MCF 10A (cell line): ENCODE measurements at regions not wholly inside any gene's neighbourhood (a gene's known extent, or its start where the extent isn't known, plus 50 kb on each side); places are given as distances from the start of the nearest gene placed in this dataset.

Experiments used
- BruUV-seq: library from RNA; stranded (reverse); fragments of 400-500 nt; replicated peaks from 2 replicates; lab custom pipeline; 2021; lab: Mats Ljungman, UMichigan
- CTCF ChIA-PET: fragments of 300-600 bp; sonication (Branson Sonifier 250); formaldehyde crosslinking; extraction: SDS; loops from one replicate; lab custom pipeline; 2021; ENCODE audit warnings: antibody characterized with exemption, inconsistent platforms; lab: Yijun Ruan, JAX
- POLR2A ChIA-PET: fragments of 300-600, 350-650 bp; sonication (Branson Sonifier 250); formaldehyde crosslinking; extraction: SDS; loops from one replicate; lab custom pipeline; 2020; ENCODE audit warnings: antibody characterized with exemption, inconsistent platforms; lab: Yijun Ruan, JAX
- DNase-seq: peaks from one replicate; pipeline ENCODE4 v3.0.0-alpha.2; 2018; ENCODE audit not compliant: unreplicated experiment
- H3K27ac Mint-ChIP-seq: one replicate; pipeline ENCODE4 v1.8.0; 2022; ENCODE audit warnings: mild to moderate bottlenecking, low read depth, mixed read lengths; ENCODE audit not compliant: unreplicated experiment
- H3K27me3 Mint-ChIP-seq: one replicate; pipeline ENCODE4 v1.8.0; 2022; ENCODE audit warnings: mixed read lengths; ENCODE audit not compliant: insufficient read depth, unreplicated experiment
- H3K36me3 Mint-ChIP-seq: one replicate; pipeline ENCODE4 v1.8.0; 2022; ENCODE audit warnings: mild to moderate bottlenecking, moderate library complexity, mixed read lengths; ENCODE audit not compliant: insufficient read depth, unreplicated experiment
- H3K4me1 Mint-ChIP-seq: one replicate; pipeline ENCODE4 v1.8.0; 2022; ENCODE audit warnings: mixed read lengths; ENCODE audit not compliant: insufficient read depth, unreplicated experiment
- H3K4me3 Mint-ChIP-seq: one replicate; pipeline ENCODE4 v1.8.0; 2022; ENCODE audit warnings: mild to moderate bottlenecking, moderate library complexity, mixed read lengths; ENCODE audit not compliant: unreplicated experiment
- H3K9me3 Mint-ChIP-seq: one replicate; pipeline ENCODE4 v1.8.0; 2022; ENCODE audit warnings: mixed read lengths; ENCODE audit not compliant: unreplicated experiment
- CTCF ChIP-seq: fragments of 200-600 bp; IDR thresholded peaks from one replicate; pipeline ENCODE4 v1.8.0; 2022; ENCODE audit warnings: antibody characterized with exemption, mild to moderate bottlenecking; ENCODE audit not compliant: unreplicated experiment
- intact Hi-C: fragments of 100-400 bp; cut with micrococcal nuclease; formaldehyde crosslinking; loops from 2 replicates; pipeline ENCODE4 v1.14.1; 2022

DNA sequence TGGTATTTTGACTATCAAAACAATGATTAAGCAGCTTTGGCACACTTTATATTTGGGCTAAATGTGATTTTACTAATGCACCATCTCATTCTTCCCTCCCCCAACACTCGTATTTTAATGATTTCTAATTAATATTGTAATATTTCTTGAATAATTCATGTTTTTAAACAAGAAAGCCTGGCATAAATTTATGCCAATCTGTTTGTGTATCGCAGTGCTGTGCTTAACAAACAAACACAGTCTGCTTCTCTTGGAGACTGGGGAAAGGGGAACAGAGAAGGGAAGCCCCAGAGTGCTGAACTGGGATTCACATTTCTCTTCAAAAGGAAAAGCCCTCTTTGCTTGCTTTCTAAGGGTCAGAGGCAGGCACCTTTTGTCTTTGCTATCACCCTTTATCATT, 496.9 kb upstream of the STXBP6 start:
- no TSS peak for BruUV-seq
- CTCF ChIA-PET = interaction anchor here (1.5 kb wide), 1 partner anchor 9 kb away, joined by 9 read pairs; no protein-coding TSS in a partner anchor
- Mint-ChIP-seq H3K27me3 (no peaks in the 10 kb centered on the region), H3K4me3 (no peak overlapping the region), H3K27ac (no peak overlapping the region), H3K4me1 (no peaks in the 10 kb centered on the region), H3K36me3 (no peaks in the 10 kb centered on the region), H3K9me3 (peaks cover 27% of the 10 kb centered on the region)
- no peak for TF ChIP-seq CTCF
- intact Hi-C loops = no loop called here
- POLR2A ChIA-PET = no interaction called here
- DNase-seq = no peak

DNA sequence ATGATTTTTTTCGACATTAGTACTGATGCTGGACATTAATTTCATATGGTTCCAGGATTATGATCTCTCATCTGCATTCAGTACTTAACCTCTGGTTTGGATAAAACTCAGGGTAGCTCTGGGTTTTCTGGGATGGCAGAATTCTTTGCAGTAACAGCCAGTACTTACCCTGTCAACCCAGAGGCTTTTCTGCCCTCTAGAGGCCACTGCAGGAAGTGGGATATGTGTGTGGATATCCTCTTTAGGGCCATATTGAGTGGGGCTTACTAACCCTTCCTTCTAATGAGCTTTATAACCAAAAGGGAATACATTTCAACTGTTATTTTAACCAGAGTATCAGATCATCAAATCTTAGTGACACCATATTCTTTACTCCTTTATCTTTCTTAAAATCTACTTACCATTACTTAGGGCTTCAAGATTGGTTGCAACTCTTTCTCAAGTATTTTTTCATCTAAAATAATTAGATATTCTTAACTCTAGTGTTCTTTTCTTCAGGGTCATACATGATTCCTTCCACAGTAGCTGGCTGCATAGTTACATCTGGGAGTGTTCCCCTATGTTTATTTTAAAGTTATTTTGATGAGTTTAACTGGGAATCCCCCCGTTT, 488.0 kb upstream of the STXBP6 start:
- H3K27ac Mint-ChIP-seq = no peak overlapping the region
- no peaks in the 10 kb centered on the region for H3K4me1 Mint-ChIP-seq
- DNase-seq = no peak
- intact Hi-C loops = no loop called here
- no TSS peak for BruUV-seq
- CTCF ChIA-PET = interaction anchor here (0.6 to 3.5 kb wide), 26 partner anchors 8 to 522 kb away, joined by 3 to 47 read pairs (median 4); no protein-coding TSS in a partner anchor
- no peak overlapping the region for H3K4me3 Mint-ChIP-seq
- no peaks in the 10 kb centered on the region for H3K36me3 Mint-ChIP-seq
- TF ChIP-seq CTCF = no peak
- no peaks in the 10 kb centered on the region for H3K27me3 Mint-ChIP-seq
- peaks cover 46% of the 10 kb centered on the region for H3K9me3 Mint-ChIP-seq
- POLR2A ChIA-PET = interaction anchor here (1.0 kb wide), 1 partner anchor 106 kb away, joined by 4 read pairs; no protein-coding TSS in a partner anchor

DNA sequence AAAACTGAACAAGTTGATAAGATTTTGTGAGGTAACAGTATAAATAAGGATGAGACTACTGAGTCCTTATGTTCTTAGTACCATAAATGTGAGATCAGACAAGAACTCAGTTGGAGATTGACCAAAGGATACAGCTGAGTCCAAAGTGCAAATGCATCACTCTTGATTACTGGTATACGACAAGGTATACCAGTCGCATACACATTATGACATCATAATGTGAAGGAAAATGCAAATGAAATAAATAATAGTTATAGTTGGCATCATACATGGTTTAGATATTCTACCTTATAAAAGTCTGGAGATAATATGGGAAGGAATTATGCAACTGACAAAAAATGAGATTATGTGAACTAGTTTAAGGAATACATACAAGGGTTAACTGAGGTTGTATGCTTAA, 476.3 kb upstream of the STXBP6 start:
- intact Hi-C loops = no loop called here
- ChIA-PET CTCF (interaction anchor here (2.5 kb wide), 1 partner anchor 12 kb away, joined by 14 read pairs; no protein-coding TSS in a partner anchor), POLR2A (no interaction called here)
- no peaks in the 10 kb centered on the region for H3K4me1 Mint-ChIP-seq
- no peak for DNase-seq
- no peaks in the 10 kb centered on the region for H3K36me3 Mint-ChIP-seq
- no peak for TF ChIP-seq CTCF
- H3K9me3 Mint-ChIP-seq = peaks cover 25% of the 10 kb centered on the region
- no peak overlapping the region for H3K27ac Mint-ChIP-seq
- no TSS peak for BruUV-seq
- H3K4me3 Mint-ChIP-seq = no peak overlapping the region
- no peaks in the 10 kb centered on the region for H3K27me3 Mint-ChIP-seq

DNA sequence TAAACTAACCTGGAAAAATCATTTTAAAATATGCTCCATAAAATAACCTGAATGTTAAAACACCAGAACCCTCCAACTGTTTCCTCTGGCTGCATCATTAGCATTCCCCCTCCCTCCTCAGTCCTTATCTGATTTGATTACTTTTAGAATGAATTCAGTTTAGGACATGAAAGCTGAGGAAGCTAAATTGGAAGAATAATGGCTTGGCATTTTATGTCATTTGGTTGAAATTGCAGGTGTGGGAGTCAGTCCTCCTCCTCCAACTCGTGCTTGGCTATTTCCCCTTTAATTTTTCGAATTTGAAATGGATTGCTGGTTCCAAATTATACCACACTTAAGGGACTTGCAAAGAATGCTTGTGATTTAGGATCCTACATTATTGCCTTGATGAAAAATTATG, 473.0 kb upstream of the STXBP6 start:
- CTCF ChIA-PET = interaction anchor here (3.6 kb wide), 1 partner anchor 15 kb away, joined by 18 read pairs; no protein-coding TSS in a partner anchor

More for the DNA sequence above, 473.0 kb upstream of the STXBP6 start:
- H3K27ac Mint-ChIP-seq = no peak overlapping the region
- no peaks in the 10 kb centered on the region for H3K9me3 Mint-ChIP-seq
- BruUV-seq = no TSS peak
- no peaks in the 10 kb centered on the region for H3K36me3 Mint-ChIP-seq
- no peaks in the 10 kb centered on the region for H3K4me1 Mint-ChIP-seq
- intact Hi-C loops = no loop called here
- H3K27me3 Mint-ChIP-seq = no peaks in the 10 kb centered on the region
- no peak for DNase-seq
- no peak for TF ChIP-seq CTCF
- no peak overlapping the region for H3K4me3 Mint-ChIP-seq
- POLR2A ChIA-PET = interaction anchor here (0.6 kb wide), 1 partner anchor 309 kb away, joined by 3 read pairs; no protein-coding TSS in a partner anchor
